ENCODE measurements at regions not wholly inside any gene's neighbourhood (a gene's known extent, or its start where the extent isn't known, plus 50 kb on each side); places are given as distances from the start of the nearest gene placed in this dataset.

DNA sequence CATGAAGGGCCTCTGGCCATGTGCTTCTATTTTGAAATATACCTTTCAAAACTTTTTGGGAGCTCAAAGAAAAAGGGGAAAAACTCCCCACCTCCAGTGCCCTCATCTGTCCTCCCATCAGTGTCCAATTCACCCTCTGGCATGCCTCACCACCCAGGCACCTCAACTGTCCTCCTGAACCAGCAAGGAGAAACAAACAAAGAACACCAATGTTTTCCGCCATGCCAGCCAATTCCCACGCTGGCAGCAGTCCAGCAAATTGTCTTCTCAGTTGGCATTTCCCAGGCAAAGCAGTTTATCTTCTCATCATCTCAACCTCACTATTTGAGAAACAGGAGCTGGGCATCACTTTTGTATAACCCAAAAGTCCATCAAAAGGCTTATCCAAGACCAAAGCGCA, 496.9 kb downstream of the SOX6 start:
- TF ChIP-seq, protein P1, sequence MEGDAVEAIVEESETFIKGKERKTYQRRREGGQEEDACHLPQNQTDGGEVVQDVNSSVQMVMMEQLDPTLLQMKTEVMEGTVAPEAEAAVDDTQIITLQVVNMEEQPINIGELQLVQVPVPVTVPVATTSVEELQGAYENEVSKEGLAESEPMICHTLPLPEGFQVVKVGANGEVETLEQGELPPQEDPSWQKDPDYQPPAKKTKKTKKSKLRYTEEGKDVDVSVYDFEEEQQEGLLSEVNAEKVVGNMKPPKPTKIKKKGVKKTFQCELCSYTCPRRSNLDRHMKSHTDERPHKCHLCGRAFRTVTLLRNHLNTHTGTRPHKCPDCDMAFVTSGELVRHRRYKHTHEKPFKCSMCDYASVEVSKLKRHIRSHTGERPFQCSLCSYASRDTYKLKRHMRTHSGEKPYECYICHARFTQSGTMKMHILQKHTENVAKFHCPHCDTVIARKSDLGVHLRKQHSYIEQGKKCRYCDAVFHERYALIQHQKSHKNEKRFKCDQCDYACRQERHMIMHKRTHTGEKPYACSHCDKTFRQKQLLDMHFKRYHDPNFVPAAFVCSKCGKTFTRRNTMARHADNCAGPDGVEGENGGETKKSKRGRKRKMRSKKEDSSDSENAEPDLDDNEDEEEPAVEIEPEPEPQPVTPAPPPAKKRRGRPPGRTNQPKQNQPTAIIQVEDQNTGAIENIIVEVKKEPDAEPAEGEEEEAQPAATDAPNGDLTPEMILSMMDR (conservative IDR thresholded peaks at IDR 0.05; ENCODE audit: low read length): no peak
- no peak for TF ChIP-seq EZH2phosphoT487 (IDR thresholded peaks at IDR 0.05; ENCODE audit: borderline replicate concordance)
